ENCODE measurements at regions not wholly inside any gene's neighbourhood (a gene's known extent, or its start where the extent isn't known, plus 50 kb on each side); places are given as distances from the start of the nearest gene placed in this dataset.
A peak's percentile ranks its signal among the peaks of the same experiment; 100 is the strongest.

DNA sequence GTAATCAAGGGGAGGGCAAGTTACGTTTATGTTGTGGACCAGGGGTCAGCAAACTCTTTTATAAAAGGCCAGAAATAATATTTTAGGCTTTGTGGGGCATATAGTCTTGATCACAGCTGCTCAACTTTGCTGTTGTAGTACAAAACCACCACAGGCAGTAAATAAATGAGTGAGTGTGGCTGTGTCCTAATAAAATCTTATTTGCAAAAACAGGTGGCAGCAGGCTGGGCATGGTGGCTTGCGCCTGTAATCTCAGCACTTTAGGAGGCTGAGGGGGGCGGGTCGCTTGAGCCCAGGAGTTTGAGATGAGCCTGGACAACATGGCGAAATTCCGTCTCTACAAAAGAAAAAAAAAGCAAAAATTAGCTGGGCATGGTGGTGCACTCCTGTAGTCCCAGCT lies 57.9 kb upstream of the NUP160 start:
- no peak for DNase-seq (ENCODE audit: extremely low read depth in 1 of 4, low spot score in 3 of 4)
- 46% methylated on average over 6 of the region's 6 CpGs for WGBS (ENCODE audit: insufficient coverage, low coverage, missing lambda C conversion rate)
- no peak overlapping the region for H3K4me2 ChIP-seq (ENCODE audit: insufficient read depth, low read length)
- H2AFZ ChIP-seq (ENCODE audit: low read depth, low read length): peak overlapping the region; percentile 75
- no peaks in the 10 kb centered on the region for H3K9me3 ChIP-seq (replicated peaks; ENCODE audit: control insufficient read depth, insufficient read depth, low read depth, low read length)
- POLR2A ChIA-PET: interaction anchor here (0.7 to 1.6 kb wide), 3 partner anchors 12 to 254 kb away, joined by 3 to 5 read pairs (median 3); no protein-coding TSS in a partner anchor
- intact Hi-C loops (cut with micrococcal nuclease) (no loop called here), in situ Hi-C loops (cut with MboI) (no loop called here)
- H3K4me3 ChIP-seq: no peak overlapping the region
- no peak for ATAC-seq
- CTCF ChIA-PET (ENCODE audit: low intra/inter-chr PET ratio): no interaction called here
- H3K4me1 ChIP-seq (replicated peaks in 1 of 2; ENCODE audit: control insufficient read depth in 2 of 2, insufficient read depth in 2 of 2, low read length in 2 of 2): peaks cover 0 to 4% of the 10 kb centered on the region in 2 experiments; a peak in 3 of 5 replicates
- BruUV-seq (replicated peaks): no TSS peak
- no peak for TF ChIP-seq MAFF (IDR thresholded peaks at IDR 0.05; ENCODE audit: low read length)
- TF ChIP-seq CREM (IDR thresholded peaks at IDR 0.05; ENCODE audit: low read depth): no peak
- TF ChIP-seq, protein P1, sequence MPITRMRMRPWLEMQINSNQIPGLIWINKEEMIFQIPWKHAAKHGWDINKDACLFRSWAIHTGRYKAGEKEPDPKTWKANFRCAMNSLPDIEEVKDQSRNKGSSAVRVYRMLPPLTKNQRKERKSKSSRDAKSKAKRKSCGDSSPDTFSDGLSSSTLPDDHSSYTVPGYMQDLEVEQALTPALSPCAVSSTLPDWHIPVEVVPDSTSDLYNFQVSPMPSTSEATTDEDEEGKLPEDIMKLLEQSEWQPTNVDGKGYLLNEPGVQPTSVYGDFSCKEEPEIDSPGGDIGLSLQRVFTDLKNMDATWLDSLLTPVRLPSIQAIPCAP (CRISPR knock-in tag; IDR thresholded peaks at IDR 0.05; ENCODE audit: borderline replicate concordance): no peak
- TF ChIP-seq ETS2 (tag; IDR thresholded peaks at IDR 0.05; ENCODE audit: borderline replicate concordance, poor library complexity, severe bottlenecking): no peak
- no peak for TF ChIP-seq ETV6 (IDR thresholded peaks at IDR 0.05; ENCODE audit: borderline replicate concordance in 1 of 2, low read depth in 2 of 2, low read length in 1 of 2)
- TF ChIP-seq ETV6 (CRISPR knock-in tag; IDR thresholded peaks at IDR 0.05; ENCODE audit: borderline replicate concordance): no peak
- TF ChIP-seq KDM4B (IDR thresholded peaks at IDR 0.05; ENCODE audit: borderline replicate concordance in 2 of 2, low read depth in 1 of 2): no peak
- TF ChIP-seq TSC22D4 (tag; IDR thresholded peaks at IDR 0.05): no peak
- no peak for TF ChIP-seq ESRRA (IDR thresholded peaks at IDR 0.05; ENCODE audit: borderline replicate concordance, low read depth)
- TF ChIP-seq HDGF (IDR thresholded peaks at IDR 0.05): no peak
- no peak for TF ChIP-seq ZNF76 (CRISPR knock-in tag; IDR thresholded peaks at IDR 0.05; ENCODE audit: borderline replicate concordance)
- TF ChIP-seq KHSRP (IDR thresholded peaks at IDR 0.05): no peak
- TF ChIP-seq ZC3H8 (IDR thresholded peaks at IDR 0.05): no peak
- TF ChIP-seq NRF1 (conservative IDR thresholded peaks at IDR 0.05 in 1 of 2, IDR thresholded peaks at IDR 0.05 in 1 of 2): no peak
- TF ChIP-seq TOE1 (IDR thresholded peaks at IDR 0.05; ENCODE audit: borderline replicate concordance): no peak
- TF ChIP-seq TOE1 (CRISPR knock-in tag; IDR thresholded peaks at IDR 0.05; ENCODE audit: borderline replicate concordance, low read depth): no peak
- FAIRE-seq: no peak
- H3K27ac ChIP-seq (ENCODE audit: extremely low read depth, low read depth, low read length): no peak overlapping the region
- H4K20me1 ChIP-seq (replicated peaks; ENCODE audit: control insufficient read depth, insufficient read depth, low read length): no peaks in the 10 kb centered on the region
- H3K27me3 ChIP-seq (ENCODE audit: control insufficient read depth in 2 of 2, insufficient read depth in 2 of 2, low read length in 2 of 2): no peaks in the 10 kb centered on the region
- H3K9ac ChIP-seq (ENCODE audit: insufficient read depth in 1 of 2, low read depth in 2 of 2, low read length in 2 of 2): no peak overlapping the region
- no peaks in the 10 kb centered on the region for H3K79me2 ChIP-seq (ENCODE audit: control insufficient read depth, insufficient read depth, low read length)
- no peaks in the 10 kb centered on the region for H3K9me1 ChIP-seq (ENCODE audit: control insufficient read depth, insufficient read depth, low read length)
- no peaks in the 10 kb centered on the region for H3K36me3 ChIP-seq (ENCODE audit: control insufficient read depth, insufficient read depth, low read length)

Data from K562 (cell line).